A549 (cell line): ENCODE measurements at regions not wholly inside any gene's neighbourhood (a gene's known extent, or its start where the extent isn't known, plus 50 kb on each side); places are given as distances from the start of the nearest gene placed in this dataset.

ENCODE experiments used
- CBX2 ChIP-seq: fragments of 200-600 bp; sonication (generic); IDR thresholded peaks from 2 replicates; pipeline ENCODE4 v1.6.1; 2016; ENCODE audit warnings: low read depth, mild to moderate bottlenecking, borderline replicate concordance
- EP300 ChIP-seq, 2 experiments: fragments of >200 bp; sonication (Bioruptor Twin); formaldehyde crosslinking; IDR thresholded peaks; 2 replicates in 1 of 2; 3 replicates in 1 of 2; pipeline ENCODE4 v1.6.1; 2016 to 2017
- FOSL2 ChIP-seq, 2 experiments: fragments of 450-650 bp in 1 of 2; fragments of >200 bp in 1 of 2; sonication (Bioruptor Twin) in 1 of 2; formaldehyde crosslinking; IDR thresholded peaks; 2 replicates each; pipeline versions ENCODE4 v1.5.0 to v1.6.1; 2016 to 2020; ENCODE audit warnings: mild to moderate bottlenecking in 1 of 2, moderate library complexity in 1 of 2
- JUN ChIP-seq, 2 experiments: fragments of >200 bp; sonication (Bioruptor Twin); formaldehyde crosslinking; IDR thresholded peaks; 2 replicates in 1 of 2; 3 replicates in 1 of 2; pipeline ENCODE4 v1.6.1; 2016 to 2017
- MAFK ChIP-seq: fragments of 450-650 bp; IDR thresholded peaks from 2 replicates; pipeline ENCODE4 v1.6.1; 2014; ENCODE audit not compliant: partially characterized antibody
- POLR2A ChIP-seq: IDR thresholded peaks from 2 replicates; pipeline ENCODE4 v1.6.1; 2012; ENCODE audit warnings: mild to moderate bottlenecking, low read length
- POLR2AphosphoS2 ChIP-seq: conservative IDR thresholded peaks from 2 replicates; pipeline ENCODE4 v1.6.1; 2012; ENCODE audit warnings: low read length, improper control_type of control experiment, inconsistent platforms
- TF ChIP-seq, protein P1 (sequence below): fragments of >200 bp; sonication (Bioruptor Twin); formaldehyde crosslinking; IDR thresholded peaks from 3 replicates; pipeline ENCODE4 v1.5.1; 2016
- TF ChIP-seq, protein P2 (sequence below): IDR thresholded peaks from 2 replicates; pipeline ENCODE4 v1.6.1; 2012
- TF ChIP-seq, protein P3 (sequence below): fragments of 200-600 bp; sonication (generic); IDR thresholded peaks from 2 replicates; pipeline ENCODE4 v1.6.1; 2016; ENCODE audit warnings: antibody characterized with exemption, mild to moderate bottlenecking, moderate library complexity

DNA sequence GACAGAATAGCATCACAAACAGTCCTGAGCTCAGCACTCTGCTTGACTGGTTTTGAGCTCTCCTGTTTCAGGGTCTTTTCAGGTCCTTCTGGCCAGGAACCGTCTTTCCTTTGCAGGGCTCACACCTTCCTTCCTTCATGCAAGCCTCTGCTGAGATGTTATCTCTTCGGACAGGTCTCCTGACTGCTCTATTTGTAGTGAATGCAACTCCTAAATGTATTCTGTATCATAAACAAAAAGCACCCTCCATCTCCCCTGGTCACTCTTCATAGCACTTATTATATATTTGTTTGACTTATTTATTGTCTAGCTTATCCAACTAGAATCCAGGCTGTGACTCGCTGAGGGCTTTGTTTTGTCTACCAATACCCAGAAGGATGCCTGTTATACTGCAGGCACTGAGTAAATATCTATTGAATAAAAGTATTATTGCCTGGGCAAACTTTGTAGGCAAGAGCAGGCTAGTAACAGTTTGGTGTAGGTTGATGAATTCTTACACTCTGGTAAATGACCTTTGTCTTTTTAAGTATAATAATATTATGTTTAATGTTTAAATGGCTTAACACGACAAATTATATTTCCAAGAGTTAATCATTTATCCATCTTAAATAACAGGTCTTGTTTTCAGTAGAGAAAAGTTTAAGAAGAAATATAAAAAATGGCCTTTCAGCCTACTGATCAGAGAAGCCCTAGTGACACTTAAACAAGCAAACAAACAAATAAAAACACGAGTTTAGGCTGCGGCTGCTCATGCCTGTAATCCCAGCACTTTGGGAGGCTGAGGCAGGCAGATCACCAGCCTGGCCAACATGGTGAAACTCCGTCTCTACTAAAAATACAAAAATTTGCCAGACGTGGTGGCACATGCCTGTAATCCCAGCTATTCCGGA lies 199.7 kb downstream of the BCAS1 start:
- TF ChIP-seq JUN (IDR thresholded peaks at IDR 0.05) (no peak), MAFK (no peak), FOSL2 (IDR thresholded peaks at IDR 0.05) (no peak), FOSL2 (CRISPR knock-in tag; IDR thresholded peaks at IDR 0.05) (no peak), POLR2A (no peak), EP300 (IDR thresholded peaks at IDR 0.05) (no peak), POLR2AphosphoS2 (no peak), CBX2 (no peak)
- TF ChIP-seq, protein P1, sequence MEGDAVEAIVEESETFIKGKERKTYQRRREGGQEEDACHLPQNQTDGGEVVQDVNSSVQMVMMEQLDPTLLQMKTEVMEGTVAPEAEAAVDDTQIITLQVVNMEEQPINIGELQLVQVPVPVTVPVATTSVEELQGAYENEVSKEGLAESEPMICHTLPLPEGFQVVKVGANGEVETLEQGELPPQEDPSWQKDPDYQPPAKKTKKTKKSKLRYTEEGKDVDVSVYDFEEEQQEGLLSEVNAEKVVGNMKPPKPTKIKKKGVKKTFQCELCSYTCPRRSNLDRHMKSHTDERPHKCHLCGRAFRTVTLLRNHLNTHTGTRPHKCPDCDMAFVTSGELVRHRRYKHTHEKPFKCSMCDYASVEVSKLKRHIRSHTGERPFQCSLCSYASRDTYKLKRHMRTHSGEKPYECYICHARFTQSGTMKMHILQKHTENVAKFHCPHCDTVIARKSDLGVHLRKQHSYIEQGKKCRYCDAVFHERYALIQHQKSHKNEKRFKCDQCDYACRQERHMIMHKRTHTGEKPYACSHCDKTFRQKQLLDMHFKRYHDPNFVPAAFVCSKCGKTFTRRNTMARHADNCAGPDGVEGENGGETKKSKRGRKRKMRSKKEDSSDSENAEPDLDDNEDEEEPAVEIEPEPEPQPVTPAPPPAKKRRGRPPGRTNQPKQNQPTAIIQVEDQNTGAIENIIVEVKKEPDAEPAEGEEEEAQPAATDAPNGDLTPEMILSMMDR, result no peak
- TF ChIP-seq, protein P2, sequence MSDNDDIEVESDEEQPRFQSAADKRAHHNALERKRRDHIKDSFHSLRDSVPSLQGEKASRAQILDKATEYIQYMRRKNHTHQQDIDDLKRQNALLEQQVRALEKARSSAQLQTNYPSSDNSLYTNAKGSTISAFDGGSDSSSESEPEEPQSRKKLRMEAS, result no peak
- TF ChIP-seq, protein P3, sequence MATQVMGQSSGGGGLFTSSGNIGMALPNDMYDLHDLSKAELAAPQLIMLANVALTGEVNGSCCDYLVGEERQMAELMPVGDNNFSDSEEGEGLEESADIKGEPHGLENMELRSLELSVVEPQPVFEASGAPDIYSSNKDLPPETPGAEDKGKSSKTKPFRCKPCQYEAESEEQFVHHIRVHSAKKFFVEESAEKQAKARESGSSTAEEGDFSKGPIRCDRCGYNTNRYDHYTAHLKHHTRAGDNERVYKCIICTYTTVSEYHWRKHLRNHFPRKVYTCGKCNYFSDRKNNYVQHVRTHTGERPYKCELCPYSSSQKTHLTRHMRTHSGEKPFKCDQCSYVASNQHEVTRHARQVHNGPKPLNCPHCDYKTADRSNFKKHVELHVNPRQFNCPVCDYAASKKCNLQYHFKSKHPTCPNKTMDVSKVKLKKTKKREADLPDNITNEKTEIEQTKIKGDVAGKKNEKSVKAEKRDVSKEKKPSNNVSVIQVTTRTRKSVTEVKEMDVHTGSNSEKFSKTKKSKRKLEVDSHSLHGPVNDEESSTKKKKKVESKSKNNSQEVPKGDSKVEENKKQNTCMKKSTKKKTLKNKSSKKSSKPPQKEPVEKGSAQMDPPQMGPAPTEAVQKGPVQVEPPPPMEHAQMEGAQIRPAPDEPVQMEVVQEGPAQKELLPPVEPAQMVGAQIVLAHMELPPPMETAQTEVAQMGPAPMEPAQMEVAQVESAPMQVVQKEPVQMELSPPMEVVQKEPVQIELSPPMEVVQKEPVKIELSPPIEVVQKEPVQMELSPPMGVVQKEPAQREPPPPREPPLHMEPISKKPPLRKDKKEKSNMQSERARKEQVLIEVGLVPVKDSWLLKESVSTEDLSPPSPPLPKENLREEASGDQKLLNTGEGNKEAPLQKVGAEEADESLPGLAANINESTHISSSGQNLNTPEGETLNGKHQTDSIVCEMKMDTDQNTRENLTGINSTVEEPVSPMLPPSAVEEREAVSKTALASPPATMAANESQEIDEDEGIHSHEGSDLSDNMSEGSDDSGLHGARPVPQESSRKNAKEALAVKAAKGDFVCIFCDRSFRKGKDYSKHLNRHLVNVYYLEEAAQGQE, result no peak
